ENCODE measurements at regions not wholly inside any gene's neighbourhood (a gene's known extent, or its start where the extent isn't known, plus 50 kb on each side); places are given as distances from the start of the nearest gene placed in this dataset.

DNA sequence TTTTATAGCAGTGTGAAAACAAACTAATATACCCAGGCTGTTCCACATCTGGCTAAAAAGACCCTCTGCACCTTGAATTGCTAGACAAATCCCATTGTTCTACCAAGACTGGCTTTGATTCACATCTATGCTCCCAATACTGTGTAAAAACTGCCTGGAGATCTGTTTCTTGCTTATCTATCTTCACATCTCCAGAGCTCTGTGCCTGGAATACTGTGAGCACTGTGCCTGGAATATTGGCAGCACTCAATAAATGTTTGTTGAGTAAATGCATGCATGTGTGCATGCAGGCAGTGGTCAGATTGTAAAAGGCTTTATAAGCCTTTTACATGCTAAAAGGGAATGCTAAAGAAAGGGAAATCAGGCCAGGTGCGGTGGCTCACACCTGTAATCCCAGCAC lies 75.5 kb upstream of the APP start:
- TF ChIP-seq EZH2 (IDR thresholded peaks at IDR 0.05; ENCODE audit: insufficient read depth, poor library complexity, severe bottlenecking) = no peak
- no peak for TF ChIP-seq EZH2phosphoT487 (IDR thresholded peaks at IDR 0.05; ENCODE audit: insufficient read depth, low read depth)
